H1 (cell line): ENCODE measurements at regions not wholly inside any gene's neighbourhood (a gene's known extent, or its start where the extent isn't known, plus 50 kb on each side); places are given as distances from the start of the nearest gene placed in this dataset.

Source experiments
- CTCF ChIA-PET: fragments of 300-600 bp; sonication (Branson Sonifier 250); formaldehyde crosslinking; loops from one replicate; lab custom pipeline; 2021; ENCODE audit not compliant: partially characterized antibody; lab: Charles Lee
- POLR2A ChIA-PET: fragments of 300-600 bp; sonication (Branson Sonifier 250); formaldehyde crosslinking; loops from one replicate; lab custom pipeline; 2021; ENCODE audit warnings: inconsistent platforms; ENCODE audit not compliant: partially characterized antibody; lab: Charles Lee
- DNase-seq, 2 experiments: peaks; one replicate each; pipeline versions ENCODE4 v3.0.0 to v3.0.0-alpha.2; 2010 to 2022; ENCODE audit warnings: low spot score in 2 of 2, low read depth in 1 of 2, mixed read lengths in 1 of 2
- FAIRE-seq: peaks from 2 replicates; lab custom pipeline; 2011; peaks lifted over from hg19 to GRCh38; lab: Jason Lieb, UNC
- H2AFZ ChIP-seq: 2 replicates; pipeline ENCODE4 v1.8.1; 2012; ENCODE audit warnings: low read length, inconsistent platforms
- H2AK5ac ChIP-seq: 2 replicates; pipeline ENCODE4 v1.6.1; 2013; ENCODE audit warnings: low read depth, low read length
- H2BK120ac ChIP-seq: replicated peaks from 2 replicates; pipeline ENCODE3; 2013; ENCODE audit warnings: low read depth, low read length, inconsistent platforms
- H2BK12ac ChIP-seq: 2 replicates; pipeline ENCODE4 v1.6.1; 2013; ENCODE audit warnings: low read depth, low read length
- H2BK15ac ChIP-seq: 2 replicates; pipeline ENCODE4 v1.6.1; 2013; ENCODE audit warnings: low read length
- H2BK20ac ChIP-seq: 2 replicates; pipeline ENCODE4 v1.6.1; 2013; ENCODE audit warnings: low read length
- H2BK5ac ChIP-seq: 2 replicates; pipeline ENCODE4 v1.6.1; 2013; ENCODE audit warnings: low read depth, low read length
- H3K14ac ChIP-seq: 2 replicates; pipeline ENCODE4 v1.6.1; 2013; ENCODE audit warnings: inconsistent platforms; ENCODE audit not compliant: insufficient read length
- H3K18ac ChIP-seq: 2 replicates; pipeline ENCODE4 v1.6.1; 2013; ENCODE audit warnings: low read length; ENCODE audit errors: extremely low read depth
- H3K23ac ChIP-seq: 2 replicates; pipeline ENCODE4 v1.6.1; 2013; ENCODE audit warnings: inconsistent platforms; ENCODE audit not compliant: insufficient read length
- H3K23me2 ChIP-seq: 2 replicates; pipeline ENCODE4 v1.6.1; 2013; ENCODE audit warnings: low read depth, low read length
- H3K27ac ChIP-seq: 2 replicates; pipeline ENCODE4 v1.6.1; 2011; ENCODE audit warnings: low read depth, low read length, inconsistent platforms
- H3K27me3 ChIP-seq, 4 experiments: replicated peaks in 1 of 4; 1 replicate in 1 of 4; 2 replicates in 3 of 4; pipeline versions ENCODE4 v1.6.1 to v1.8.1; 2011 to 2013; ENCODE audit warnings: low read length in 3 of 4, mild to moderate bottlenecking in 3 of 4, inconsistent platforms in 2 of 4, mixed read lengths in 2 of 4, moderate library complexity in 1 of 4; ENCODE audit not compliant: control insufficient read depth in 3 of 4, insufficient read depth in 3 of 4; ENCODE audit errors: extremely low read depth in 1 of 4
- H3K36me3 ChIP-seq, 4 experiments: 2 replicates each; pipeline versions ENCODE4 v1.6.1 to v1.8.1; 2011 to 2013; ENCODE audit warnings: mild to moderate bottlenecking in 4 of 4, low read length in 3 of 4, moderate library complexity in 2 of 4, control low read depth in 1 of 4, inconsistent platforms in 1 of 4; ENCODE audit not compliant: insufficient read depth in 4 of 4, control insufficient read depth in 2 of 4
- H3K4ac ChIP-seq: replicated peaks from 2 replicates; pipeline ENCODE3; 2013; ENCODE audit warnings: low read length, low read depth, mixed read lengths, inconsistent platforms; ENCODE audit not compliant: insufficient read length
- H3K4me1 ChIP-seq, 4 experiments: replicated peaks in 1 of 4; 1 replicate in 1 of 4; 2 replicates in 3 of 4; pipeline versions ENCODE4 v1.6.1 to v1.8.1; 2011 to 2013; ENCODE audit warnings: low read length in 3 of 4, inconsistent platforms in 2 of 4, mixed read lengths in 1 of 4; ENCODE audit not compliant: insufficient read depth in 4 of 4, control insufficient read depth in 3 of 4
- H3K4me2 ChIP-seq, 2 experiments: 2 replicates each; pipeline versions ENCODE4 v1.6.1 to v1.8.1; 2011 to 2013; ENCODE audit warnings: low read depth in 2 of 2, low read length in 2 of 2, control low read depth in 1 of 2, inconsistent platforms in 1 of 2, mild to moderate bottlenecking in 1 of 2; ENCODE audit not compliant: insufficient read depth in 1 of 2
- H3K4me3 ChIP-seq, 4 experiments: fragments of 200-600, 300-600 bp in 1 of 4; sonication (generic), shearing (Covaris generic), sonication (Bioruptor Twin) in 1 of 4; 2 replicates each; pipeline versions ENCODE4 v1.5.1 to v1.8.1; 2011 to 2016; ENCODE audit warnings: low read length in 4 of 4, low read depth in 3 of 4, control low read depth in 2 of 4, inconsistent platforms in 2 of 4, mild to moderate bottlenecking in 2 of 4, mixed read lengths in 1 of 4, moderate library complexity in 1 of 4; ENCODE audit not compliant: insufficient read depth in 2 of 4; ENCODE audit errors: extremely low read depth in 1 of 4
- H3K56ac ChIP-seq: replicated peaks from 2 replicates; pipeline ENCODE3; 2013; ENCODE audit warnings: low read depth, mild to moderate bottlenecking, mixed read lengths, low read length, inconsistent platforms; ENCODE audit not compliant: insufficient read length
- H3K79me1 ChIP-seq: 2 replicates; pipeline ENCODE4 v1.6.1; 2013; ENCODE audit warnings: low read depth, low read length, control low read depth
- H3K79me2 ChIP-seq, 2 experiments: 2 replicates each; pipeline versions ENCODE4 v1.6.1 to v1.8.1; 2012 to 2013; ENCODE audit warnings: low read length in 2 of 2, mild to moderate bottlenecking in 2 of 2, inconsistent platforms in 1 of 2; ENCODE audit not compliant: insufficient read depth in 2 of 2, control insufficient read depth in 1 of 2
- H3K9ac ChIP-seq, 4 experiments: replicated peaks in 1 of 4; 1 replicate in 1 of 4; 2 replicates in 3 of 4; pipeline versions ENCODE4 v1.6.1 to v1.8.1; 2011 to 2013; ENCODE audit warnings: low read depth in 3 of 4, low read length in 3 of 4, control low read depth in 2 of 4, mild to moderate bottlenecking in 2 of 4, moderate library complexity in 2 of 4, inconsistent platforms in 1 of 4; ENCODE audit errors: extremely low read depth in 1 of 4
- H3K9me3 ChIP-seq, 2 experiments: 2 replicates each; pipeline versions ENCODE4 v1.6.1 to v1.8.1; 2012 to 2013; ENCODE audit warnings: mild to moderate bottlenecking in 2 of 2, moderate library complexity in 2 of 2, control low read depth in 1 of 2, inconsistent platforms in 1 of 2, low read depth in 1 of 2, low read length in 1 of 2, mixed read lengths in 1 of 2; ENCODE audit not compliant: insufficient read depth in 2 of 2
- H4K20me1 ChIP-seq, 2 experiments: replicated peaks in 1 of 2; 2 replicates each; pipeline versions ENCODE3 to v1.8.1; 2011 to 2013; ENCODE audit warnings: inconsistent platforms in 2 of 2, low read length in 2 of 2, mild to moderate bottlenecking in 1 of 2; ENCODE audit not compliant: insufficient read depth in 2 of 2, control insufficient read depth in 1 of 2
- H4K5ac ChIP-seq: 2 replicates; pipeline ENCODE4 v1.6.1; 2013; ENCODE audit warnings: low read length, low read depth, mixed read lengths, inconsistent platforms; ENCODE audit not compliant: insufficient read length
- H4K8ac ChIP-seq: 2 replicates; pipeline ENCODE4 v1.8.0; 2013; ENCODE audit warnings: mild to moderate bottlenecking, moderate library complexity, low read length, inconsistent platforms; ENCODE audit not compliant: insufficient read depth; ENCODE audit errors: extremely low read depth
- H4K91ac ChIP-seq: replicated peaks from 2 replicates; pipeline ENCODE3; 2013; ENCODE audit warnings: low read length, mixed read lengths, inconsistent platforms; ENCODE audit not compliant: insufficient read length
- ATF2 ChIP-seq: IDR thresholded peaks from 2 replicates; pipeline ENCODE4 v1.6.1; 2012; ENCODE audit warnings: low read length, inconsistent platforms
- BACH1 ChIP-seq: IDR thresholded peaks from 2 replicates; pipeline ENCODE4 v1.6.1; 2012; ENCODE audit warnings: low read length, improper control_type of control experiment
- CHD2 ChIP-seq: IDR thresholded peaks from 2 replicates; pipeline ENCODE4 v1.6.1; 2012; ENCODE audit warnings: low read length, improper control_type of control experiment
- SIRT6 ChIP-seq: IDR thresholded peaks from one replicate; pipeline ENCODE4 v1.7.1; 2012; ENCODE audit warnings: low read length, inconsistent platforms
- SP4 ChIP-seq: IDR thresholded peaks from 2 replicates; pipeline ENCODE4 v1.6.1; 2012; ENCODE audit warnings: low read length, inconsistent platforms
- TAF1 ChIP-seq: IDR thresholded peaks from 2 replicates; pipeline ENCODE4 v1.6.1; 2011; ENCODE audit warnings: mild to moderate bottlenecking, low read depth, low read length
- TBP ChIP-seq: IDR thresholded peaks from 2 replicates; pipeline ENCODE4 v1.6.1; 2011; ENCODE audit warnings: low read depth, low read length, improper control_type of control experiment
- WGBS, 2 experiments: shearing (Covaris generic) in 1 of 2; methylation state at CpG; one replicate each; pipeline versions ENCODE4 v1.1.6 to v1.1.7; 2013 to 2015; ENCODE audit warnings: low lambda C conversion rate in 2 of 2, mixed read lengths in 2 of 2, inconsistent platforms in 1 of 2, low coverage in 1 of 2, missing lambda C conversion rate in 1 of 2; ENCODE audit not compliant: insufficient replicate concordance in 2 of 2, insufficient coverage in 1 of 2, insufficient read length in 1 of 2; ENCODE audit errors: extremely low coverage in 1 of 2, missing lambda C conversion rate in 1 of 2; 5-methylcytosine and 5-hydroxymethylcytosine counted together

GRCh38 chr15:55007561-55007960, 189.2 kb downstream of the RSL24D1 start:
- no peaks in the 10 kb centered on the region for H4K20me1 ChIP-seq
- WGBS, 2 experiments = 86% methylated on average over 5 of the region's 5 CpGs; no CpG with 5 or more reads in 1 of the 2 experiments

More at GRCh38 chr15:55007561-55007960, 189.2 kb downstream of the RSL24D1 start:
- Histone ChIP-seq H3K14ac (no peak overlapping the region), H4K5ac (no peak overlapping the region), H3K23me2 (peaks cover 5% of the 10 kb centered on the region; the same call in 1 of the 2 replicates), H2AK5ac (no peak overlapping the region), H4K91ac (no peak overlapping the region), H3K79me2 (no peaks in the 10 kb centered on the region), H3K56ac (no peak overlapping the region), H2BK5ac (no peak overlapping the region), H3K23ac (no peak overlapping the region), H3K36me3 (no peaks in the 10 kb centered on the region), H3K27me3 (no peaks in the 10 kb centered on the region), H3K79me1 (no peaks in the 10 kb centered on the region), H2BK15ac (no peak overlapping the region), H2BK20ac (no peak overlapping the region), H4K8ac (no peak overlapping the region), H2BK120ac (no peak overlapping the region), H2AFZ (no peak overlapping the region), H3K18ac (no peak overlapping the region), H3K4me1 (no peaks in the 10 kb centered on the region), H3K9me3 (peaks cover 35 to 71% of the 10 kb centered on the region in 2 experiments), H3K4ac (no peak overlapping the region), H2BK12ac (no peak overlapping the region), H3K4me3 (no peak overlapping the region), H3K4me2 (no peak overlapping the region), H3K9ac (no peak overlapping the region), H3K27ac (no peak overlapping the region)
- FAIRE-seq = no peak
- CTCF ChIA-PET = interaction anchor here (1.2 kb wide), 1 partner anchor 14 kb away, joined by 3 read pairs; no protein-coding TSS in a partner anchor
- DNase-seq = no peak
- POLR2A ChIA-PET = no interaction called here
- no peak for TF ChIP-seq ATF2
- no peak for TF ChIP-seq BACH1
- no peak for TF ChIP-seq CHD2
- TF ChIP-seq TAF1 = no peak
- TF ChIP-seq SP4 = no peak
- no peak for TF ChIP-seq SIRT6
- no peak for TF ChIP-seq TBP
